Upper lobe of left lung (tissue), 4 donors: ENCODE measurements at regions not wholly inside any gene's neighbourhood (a gene's known extent, or its start where the extent isn't known, plus 50 kb on each side); places are given as distances from the start of the nearest gene placed in this dataset.

Experiments used
- CTCF ChIP-seq, 6 experiments: fragments of 450-650 bp in 4 of 6; fragments of 200-600 bp in 2 of 6; sonication (generic) in 2 of 6; IDR thresholded peaks; one replicate each; pipeline ENCODE4 v1.5.1; 2016 to 2019; ENCODE audit warnings: antibody characterized with exemption in 6 of 6
- EP300 ChIP-seq, 4 donors: sonication (generic); formaldehyde crosslinking; IDR thresholded peaks; one replicate each; pipeline ENCODE4 v1.5.1; 2017; ENCODE audit warnings: antibody characterized with exemption in 4 of 4, control low read depth in 2 of 4

GRCh38 chr7:45399069-45399468, 175.1 kb upstream of the ADCY1 start:
- TF ChIP-seq EP300 (IDR thresholded peaks at IDR 0.05) (no peak), CTCF (IDR thresholded peaks at IDR 0.05) (no peak)
